IMR-90 (cell line): ENCODE measurements at regions not wholly inside any gene's neighbourhood (a gene's known extent, or its start where the extent isn't known, plus 50 kb on each side); places are given as distances from the start of the nearest gene placed in this dataset.

Source experiments
- BHLHE40 ChIP-seq: fragments of 150-350 bp; IDR thresholded peaks from 2 replicates; pipeline ENCODE4 v1.6.1; 2016; ENCODE audit warnings: mild to moderate bottlenecking, low read depth, low read length
- CEBPB ChIP-seq: IDR thresholded peaks from 2 replicates; pipeline ENCODE4 v1.6.1; 2012; ENCODE audit warnings: low read depth, low read length, improper control_type of control experiment
- FOS ChIP-seq: fragments of 150-350 bp; IDR thresholded peaks from 2 replicates; pipeline ENCODE4 v1.6.1; 2016; ENCODE audit warnings: low read depth, low read length
- MXI1 ChIP-seq: IDR thresholded peaks from 2 replicates; pipeline ENCODE4 v1.6.1; 2012; ENCODE audit warnings: low read depth, mild to moderate bottlenecking, low read length, moderate library complexity, borderline replicate concordance
- NFE2L2 ChIP-seq: fragments of 150-350 bp; IDR thresholded peaks from 2 replicates; pipeline ENCODE4 v1.6.1; 2016; ENCODE audit warnings: low read depth, mild to moderate bottlenecking, low read length
- POLR2A ChIP-seq: IDR thresholded peaks from 2 replicates; pipeline ENCODE4 v1.6.1; 2012; ENCODE audit warnings: mild to moderate bottlenecking, low read depth, low read length
- RAD21 ChIP-seq: IDR thresholded peaks from 2 replicates; pipeline ENCODE4 v1.6.1; 2012; ENCODE audit warnings: low read length, improper control_type of control experiment
- RCOR1 ChIP-seq: IDR thresholded peaks from 2 replicates; pipeline ENCODE4 v1.6.1; 2012; ENCODE audit warnings: mild to moderate bottlenecking, low read length, improper control_type of control experiment; ENCODE audit not compliant: insufficient replicate concordance
- RFX5 ChIP-seq: IDR thresholded peaks from 2 replicates; pipeline ENCODE4 v1.8.0; 2012; ENCODE audit warnings: low read depth, mild to moderate bottlenecking, low read length, moderate library complexity
- SMC3 ChIP-seq: fragments of 150-350 bp; IDR thresholded peaks from 2 replicates; pipeline ENCODE4 v1.6.1; 2016; ENCODE audit warnings: low read depth, mild to moderate bottlenecking, antibody characterized with exemption, low read length, moderate library complexity
- USF2 ChIP-seq: fragments of 150-350 bp; IDR thresholded peaks from 2 replicates; pipeline ENCODE4 v1.6.1; 2017; ENCODE audit warnings: mild to moderate bottlenecking, antibody characterized with exemption, low read length, low read depth
- TF ChIP-seq, protein P1 (sequence below): conservative IDR thresholded peaks from 2 replicates; pipeline ENCODE4 v1.5.1; 2012; ENCODE audit warnings: mild to moderate bottlenecking, low read depth, low read length, improper control_type of control experiment

GRCh38 chr18:31213641-31214040 is 51.0 kb upstream of the DSC1 start:
- TF ChIP-seq FOS, result no peak
- no peak for TF ChIP-seq POLR2A
- TF ChIP-seq, protein P1, sequence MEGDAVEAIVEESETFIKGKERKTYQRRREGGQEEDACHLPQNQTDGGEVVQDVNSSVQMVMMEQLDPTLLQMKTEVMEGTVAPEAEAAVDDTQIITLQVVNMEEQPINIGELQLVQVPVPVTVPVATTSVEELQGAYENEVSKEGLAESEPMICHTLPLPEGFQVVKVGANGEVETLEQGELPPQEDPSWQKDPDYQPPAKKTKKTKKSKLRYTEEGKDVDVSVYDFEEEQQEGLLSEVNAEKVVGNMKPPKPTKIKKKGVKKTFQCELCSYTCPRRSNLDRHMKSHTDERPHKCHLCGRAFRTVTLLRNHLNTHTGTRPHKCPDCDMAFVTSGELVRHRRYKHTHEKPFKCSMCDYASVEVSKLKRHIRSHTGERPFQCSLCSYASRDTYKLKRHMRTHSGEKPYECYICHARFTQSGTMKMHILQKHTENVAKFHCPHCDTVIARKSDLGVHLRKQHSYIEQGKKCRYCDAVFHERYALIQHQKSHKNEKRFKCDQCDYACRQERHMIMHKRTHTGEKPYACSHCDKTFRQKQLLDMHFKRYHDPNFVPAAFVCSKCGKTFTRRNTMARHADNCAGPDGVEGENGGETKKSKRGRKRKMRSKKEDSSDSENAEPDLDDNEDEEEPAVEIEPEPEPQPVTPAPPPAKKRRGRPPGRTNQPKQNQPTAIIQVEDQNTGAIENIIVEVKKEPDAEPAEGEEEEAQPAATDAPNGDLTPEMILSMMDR, result no peak
- no peak for TF ChIP-seq RFX5
- TF ChIP-seq MXI1, result no peak
- no peak for TF ChIP-seq NFE2L2
- TF ChIP-seq USF2, result no peak
- TF ChIP-seq RAD21, result no peak
- TF ChIP-seq SMC3, result no peak
- no peak for TF ChIP-seq CEBPB
- no peak for TF ChIP-seq RCOR1
- TF ChIP-seq BHLHE40, result no peak
